ENCODE measurements at regions not wholly inside any gene's neighbourhood (a gene's known extent, or its start where the extent isn't known, plus 50 kb on each side); places are given as distances from the start of the nearest gene placed in this dataset.

DNA sequence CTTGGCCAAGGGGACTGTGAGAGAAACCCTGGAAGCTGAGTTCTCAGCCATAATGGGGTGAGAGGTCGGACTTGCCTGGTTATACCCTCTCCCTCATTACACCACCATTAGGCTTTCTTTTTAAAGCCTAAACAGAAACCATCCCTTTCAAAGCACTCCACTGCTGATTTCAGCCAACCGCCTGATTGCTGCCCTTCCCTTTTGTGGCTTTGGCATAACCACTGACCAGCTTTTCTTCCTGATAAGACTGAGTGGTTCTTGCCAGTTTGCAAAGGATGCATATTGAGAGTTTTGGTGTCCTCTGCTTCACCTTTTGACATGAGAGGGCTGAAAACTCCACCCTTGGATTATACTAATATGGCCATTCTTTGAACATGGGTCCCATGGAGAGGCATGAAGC is 308.2 kb upstream of the GOT2 start:
- DNase-seq, result no peak
- H3K36me3 ChIP-seq, result no peaks in the 10 kb centered on the region
- TF ChIP-seq POLR2A (IDR thresholded peaks at IDR 0.05), result no peak
- no peak for TF ChIP-seq EP300 (IDR thresholded peaks at IDR 0.05)
- H3K4me1 ChIP-seq, result no peaks in the 10 kb centered on the region
- 56 to 71% methylated on average over 2 of the region's 2 CpGs for whole genome bisulfite sequencing, 2 donors
- no peaks in the 10 kb centered on the region for H3K9me3 ChIP-seq
- no peaks in the 10 kb centered on the region for H3K27me3 ChIP-seq
- ATAC-seq (ENCODE audit: low FRiP score in 2 of 2), result no peak
- H3K27ac ChIP-seq, result no peak overlapping the region
- H3K4me3 ChIP-seq, result no peak overlapping the region

- no peaks in the 10 kb centered on the region for H3K9me3 ChIP-seq
- no peaks in the 10 kb centered on the region for H3K27me3 ChIP-seq
- no peak overlapping the region for H3K4me3 ChIP-seq
- no peaks in the 10 kb centered on the region for H3K4me1 ChIP-seq
- ATAC-seq (ENCODE audit: low FRiP score in 2 of 2) (no peak), DNase-seq (no peak)
- no peaks in the 10 kb centered on the region for H3K36me3 ChIP-seq
- WGBS, 2 donors, result 55 to 56% methylated on average over 3 of the region's 3 CpGs
- no peak overlapping the region for H3K27ac ChIP-seq
- TF ChIP-seq EP300 (IDR thresholded peaks at IDR 0.05), result no peak
- TF ChIP-seq POLR2A (IDR thresholded peaks at IDR 0.05), result no peak
- TF ChIP-seq POLR2AphosphoS5 (IDR thresholded peaks at IDR 0.05), result no peak
- TF ChIP-seq, protein P1, sequence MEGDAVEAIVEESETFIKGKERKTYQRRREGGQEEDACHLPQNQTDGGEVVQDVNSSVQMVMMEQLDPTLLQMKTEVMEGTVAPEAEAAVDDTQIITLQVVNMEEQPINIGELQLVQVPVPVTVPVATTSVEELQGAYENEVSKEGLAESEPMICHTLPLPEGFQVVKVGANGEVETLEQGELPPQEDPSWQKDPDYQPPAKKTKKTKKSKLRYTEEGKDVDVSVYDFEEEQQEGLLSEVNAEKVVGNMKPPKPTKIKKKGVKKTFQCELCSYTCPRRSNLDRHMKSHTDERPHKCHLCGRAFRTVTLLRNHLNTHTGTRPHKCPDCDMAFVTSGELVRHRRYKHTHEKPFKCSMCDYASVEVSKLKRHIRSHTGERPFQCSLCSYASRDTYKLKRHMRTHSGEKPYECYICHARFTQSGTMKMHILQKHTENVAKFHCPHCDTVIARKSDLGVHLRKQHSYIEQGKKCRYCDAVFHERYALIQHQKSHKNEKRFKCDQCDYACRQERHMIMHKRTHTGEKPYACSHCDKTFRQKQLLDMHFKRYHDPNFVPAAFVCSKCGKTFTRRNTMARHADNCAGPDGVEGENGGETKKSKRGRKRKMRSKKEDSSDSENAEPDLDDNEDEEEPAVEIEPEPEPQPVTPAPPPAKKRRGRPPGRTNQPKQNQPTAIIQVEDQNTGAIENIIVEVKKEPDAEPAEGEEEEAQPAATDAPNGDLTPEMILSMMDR (IDR thresholded peaks at IDR 0.05), result no peak
Observed at GRCh38 chr16:59039066-59039720, 305.1 kb upstream of the GOT2 start.

DNA sequence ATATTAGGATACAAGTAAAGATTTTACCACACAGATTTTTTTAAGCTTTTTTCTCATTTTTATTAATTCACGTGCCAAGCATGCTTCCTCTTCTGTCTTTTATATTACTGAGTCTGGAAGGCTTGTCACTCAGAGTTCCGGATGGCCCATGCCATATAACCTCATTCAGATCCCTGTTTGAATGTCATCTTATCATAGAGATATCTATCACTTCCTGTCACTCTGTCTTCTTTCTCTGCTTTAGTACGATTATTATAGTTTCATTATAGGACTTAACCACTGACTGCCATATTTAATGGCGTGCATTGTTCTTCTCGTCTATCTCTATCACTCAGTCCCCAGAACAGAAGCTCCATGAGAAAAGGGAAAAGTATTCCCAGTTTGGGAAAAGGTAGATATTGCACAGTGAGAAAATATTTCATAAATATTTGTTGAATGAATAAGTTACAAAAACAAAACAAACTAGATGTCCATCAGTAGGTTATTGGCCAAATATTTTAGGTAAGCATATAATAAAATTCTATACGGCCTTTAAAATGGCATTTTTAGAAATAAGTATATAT is 296.9 kb upstream of the GOT2 start:
- H3K36me3 ChIP-seq, result no peaks in the 10 kb centered on the region
- ATAC-seq (ENCODE audit: low FRiP score in 2 of 2) (no peak), DNase-seq (no peak)
- 81 to 84% methylated on average over 6 of the region's 6 CpGs for WGBS, 2 donors
- TF ChIP-seq EP300 (IDR thresholded peaks at IDR 0.05), result no peak
- no peak for TF ChIP-seq POLR2AphosphoS5 (IDR thresholded peaks at IDR 0.05)
- TF ChIP-seq, protein P1 (IDR thresholded peaks at IDR 0.05), result no peak
- TF ChIP-seq POLR2A (IDR thresholded peaks at IDR 0.05), result no peak
- no peaks in the 10 kb centered on the region for H3K9me3 ChIP-seq
- H3K4me1 ChIP-seq, result no peaks in the 10 kb centered on the region
- no peak overlapping the region for H3K4me3 ChIP-seq
- H3K27ac ChIP-seq, result no peak overlapping the region
- no peaks in the 10 kb centered on the region for H3K27me3 ChIP-seq

GRCh38 chr16:59021751-59022150 is 287.6 kb upstream of the GOT2 start:
- TF ChIP-seq EP300 (IDR thresholded peaks at IDR 0.05) (no peak), POLR2A (IDR thresholded peaks at IDR 0.05) (no peak), POLR2AphosphoS5 (IDR thresholded peaks at IDR 0.05) (no peak)
- TF ChIP-seq, protein P1 (IDR thresholded peaks at IDR 0.05), result no peak
- H3K36me3 ChIP-seq, result no peaks in the 10 kb centered on the region
- no peak overlapping the region for H3K27ac ChIP-seq
- 86 to 88% methylated on average over 7 of the region's 7 CpGs for WGBS, 2 donors
- H3K27me3 ChIP-seq, result no peaks in the 10 kb centered on the region
- no peaks in the 10 kb centered on the region for H3K9me3 ChIP-seq
- no peak overlapping the region for H3K4me3 ChIP-seq
- ATAC-seq (ENCODE audit: low FRiP score in 2 of 2) (no peak), DNase-seq (no peak)
- no peaks in the 10 kb centered on the region for H3K4me1 ChIP-seq

DNA sequence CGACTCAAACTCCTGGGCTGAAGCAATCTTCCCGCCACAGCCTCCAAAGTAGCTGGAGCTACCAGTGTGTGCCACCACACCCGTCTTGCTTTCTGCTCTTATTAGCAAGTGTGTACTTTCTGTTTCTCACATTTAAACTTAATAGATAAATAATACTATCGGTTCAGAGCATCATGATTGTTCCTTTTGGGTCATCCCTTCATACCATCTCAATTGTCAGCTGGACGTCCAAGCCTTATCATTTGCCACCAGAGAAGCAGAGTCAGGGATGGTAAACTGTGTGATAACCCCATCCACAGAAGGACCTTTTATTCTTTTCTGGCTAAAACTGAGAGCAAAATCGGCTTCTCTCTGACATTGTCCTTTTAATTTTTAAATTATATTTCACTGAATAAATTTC is 279.8 kb upstream of the GOT2 start:
- no peak overlapping the region for H3K4me3 ChIP-seq
- no peak overlapping the region for H3K27ac ChIP-seq
- DNase-seq (no peak), ATAC-seq (ENCODE audit: low FRiP score in 2 of 2) (no peak)
- H3K4me1 ChIP-seq, result no peaks in the 10 kb centered on the region
- H3K9me3 ChIP-seq, result no peaks in the 10 kb centered on the region
- no peaks in the 10 kb centered on the region for H3K27me3 ChIP-seq
- H3K36me3 ChIP-seq, result no peaks in the 10 kb centered on the region
- 76 to 84% methylated on average over 6 of the region's 6 CpGs for WGBS, 2 donors
- TF ChIP-seq, protein P1 (IDR thresholded peaks at IDR 0.05), result no peak
- TF ChIP-seq EP300 (IDR thresholded peaks at IDR 0.05), result no peak
- TF ChIP-seq POLR2AphosphoS5 (IDR thresholded peaks at IDR 0.05), result no peak
- no peak for TF ChIP-seq POLR2A (IDR thresholded peaks at IDR 0.05)

Data from upper lobe of left lung (tissue), 6 donors.